ENCODE measurements at regions not wholly inside any gene's neighbourhood (a gene's known extent, or its start where the extent isn't known, plus 50 kb on each side); places are given as distances from the start of the nearest gene placed in this dataset.
"Not testable (repeated sequence)": the region's sequence is repeated elsewhere in the genome, so short reads cannot be mapped to it uniquely, and the experiment has no call there.

GRCh38 chr21:31788581-31788980 lies 56.7 kb upstream of the SCAF4 start:
- H3K4me1 ChIP-seq (ENCODE audit: control insufficient read depth, insufficient read depth, low read length) = no peaks in the 10 kb centered on the region
- no peak for DNase-seq (ENCODE audit: low read depth, low spot score)
- no peaks in the 10 kb centered on the region for H3K9me3 ChIP-seq (ENCODE audit: control insufficient read depth, insufficient read depth, low read depth, low read length)
- intact Hi-C loops (cut with micrococcal nuclease; ENCODE audit: unreplicated experiment) = loop anchor here (10.0 kb wide), 1 partner anchor 86 kb away; the partner anchor contains the start of gene HUNK
- no peaks in the 10 kb centered on the region for H3K36me3 ChIP-seq (ENCODE audit: control insufficient read depth, insufficient read depth, low read length)
- ATAC-seq = no peak
- BruUV-seq (replicated peaks) = no TSS peak
- CTCF ChIA-PET = no interaction called here
- H3K27me3 ChIP-seq (ENCODE audit: control insufficient read depth, insufficient read depth, low read length) = no peaks in the 10 kb centered on the region
- TF ChIP-seq TCF7L2 (IDR thresholded peaks at IDR 0.05; ENCODE audit: low read depth, low read length) = no peak
- no peak for TF ChIP-seq POLR2AphosphoS5 (IDR thresholded peaks at IDR 0.05; ENCODE audit: low read depth, low read length)
- TF ChIP-seq REST (IDR thresholded peaks at IDR 0.05; ENCODE audit: insufficient read depth in 1 of 2, low read depth in 2 of 2, low read length in 1 of 2) = no peak
- TF ChIP-seq CTCF (IDR thresholded peaks at IDR 0.05) = no peak
- TF ChIP-seq SIN3A (IDR thresholded peaks at IDR 0.05; ENCODE audit: borderline replicate concordance, insufficient read depth, low read depth, low read length) = no peak
- POLR2A ChIA-PET = no interaction called here
- H3K27ac ChIP-seq (ENCODE audit: low read length) = no peak overlapping the region
- in situ Hi-C loops (cut with HindIII; ENCODE audit: low pct_unique_long_range_greater_than_20kb, low sequenced_read_pairs) = no loop called here
- no peak overlapping the region for H3K4me3 ChIP-seq (ENCODE audit: low read depth in 2 of 2, low read length in 2 of 2)

GRCh38 chr21:31787691-31788090 lies 55.8 kb upstream of the SCAF4 start:
- H3K36me3 ChIP-seq (ENCODE audit: control insufficient read depth, insufficient read depth, low read length); DNase-seq (ENCODE audit: low read depth, low spot score); H3K4me1 ChIP-seq (ENCODE audit: control insufficient read depth, insufficient read depth, low read length); POLR2A ChIA-PET; ATAC-seq; BruUV-seq (replicated peaks); H3K4me3 ChIP-seq (ENCODE audit: low read depth in 2 of 2, low read length in 2 of 2); H3K9me3 ChIP-seq (ENCODE audit: control insufficient read depth, insufficient read depth, low read depth, low read length); H3K27me3 ChIP-seq (ENCODE audit: control insufficient read depth, insufficient read depth, low read length); in situ Hi-C loops (cut with HindIII; ENCODE audit: low pct_unique_long_range_greater_than_20kb, low sequenced_read_pairs); H3K27ac ChIP-seq (ENCODE audit: low read length); CTCF ChIA-PET: not testable (repeated sequence)
- intact Hi-C loops (cut with micrococcal nuclease; ENCODE audit: unreplicated experiment) = loop anchor here (10.0 kb wide), 1 partner anchor 87 kb away; the partner anchor contains the start of gene HUNK

- CTCF ChIA-PET = interaction anchor here (0.7 kb wide), 1 partner anchor 68 kb away, joined by 3 read pairs; no protein-coding TSS in a partner anchor
- TF ChIP-seq TCF7L2 (IDR thresholded peaks at IDR 0.05; ENCODE audit: low read depth, low read length) = no peak
- TF ChIP-seq CTCF (IDR thresholded peaks at IDR 0.05) = peak; percentile 43
- no peak for DNase-seq (ENCODE audit: low read depth, low spot score)
- Histone ChIP-seq H3K4me1 (ENCODE audit: control insufficient read depth, insufficient read depth, low read length) (no peaks in the 10 kb centered on the region), H3K36me3 (ENCODE audit: control insufficient read depth, insufficient read depth, low read length) (no peaks in the 10 kb centered on the region), H3K27ac (ENCODE audit: low read length) (no peak overlapping the region), H3K27me3 (ENCODE audit: control insufficient read depth, insufficient read depth, low read length) (no peaks in the 10 kb centered on the region), H3K9me3 (ENCODE audit: control insufficient read depth, insufficient read depth, low read depth, low read length) (no peaks in the 10 kb centered on the region), H3K4me3 (ENCODE audit: low read depth in 2 of 2, low read length in 2 of 2) (no peak overlapping the region)
- POLR2A ChIA-PET = no interaction called here
- in situ Hi-C loops (cut with HindIII; ENCODE audit: low pct_unique_long_range_greater_than_20kb, low sequenced_read_pairs) = no loop called here
- intact Hi-C loops (cut with micrococcal nuclease; ENCODE audit: unreplicated experiment) = loop anchor here (10.0 kb wide), 1 partner anchor 88 kb away; the partner anchor contains the start of gene HUNK
- no TSS peak for BruUV-seq (replicated peaks)
- ATAC-seq = no peak
Observed at GRCh38 chr21:31786164-31786920, 54.4 kb upstream of the SCAF4 start.
